ENCODE measurements at regions not wholly inside any gene's neighbourhood (a gene's known extent, or its start where the extent isn't known, plus 50 kb on each side); places are given as distances from the start of the nearest gene placed in this dataset.

DNA sequence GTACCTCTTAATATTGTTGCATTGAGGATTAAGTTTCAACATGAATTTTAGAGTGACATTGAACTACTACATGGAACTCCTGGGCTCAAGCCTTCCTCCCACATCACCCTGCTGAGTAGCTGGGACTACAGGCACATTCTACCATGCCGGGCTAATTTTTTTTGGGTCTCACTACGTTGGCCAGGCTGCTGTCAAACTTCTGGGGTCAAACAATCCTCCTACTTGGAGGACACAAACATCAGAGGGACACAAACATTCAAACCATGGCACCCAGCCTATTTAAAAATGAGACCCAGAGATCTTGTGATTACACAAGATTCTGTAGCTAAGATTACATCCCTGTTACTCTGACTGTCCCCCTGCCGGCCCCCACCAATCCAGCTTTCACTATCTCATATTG, 180.9 kb downstream of the KCNRG start:
- H3K4me1 ChIP-seq (ENCODE audit: control insufficient read depth in 2 of 2, insufficient read depth in 2 of 2, low read length in 1 of 2): no peaks in the 10 kb centered on the region
- H3K36me3 ChIP-seq (ENCODE audit: control insufficient read depth in 2 of 2, insufficient read depth in 2 of 2, low read length in 1 of 2): no peaks in the 10 kb centered on the region
- H3K9me3 ChIP-seq (ENCODE audit: control insufficient read depth in 2 of 2, insufficient read depth in 1 of 2, low read depth in 1 of 2, low read length in 1 of 2): no peaks in the 10 kb centered on the region
- no peak overlapping the region for H3K4me3 ChIP-seq (ENCODE audit: low read depth in 1 of 2, low read length in 2 of 2)
- WGBS, 2 donors: 79 to 80% methylated on average over 3 of the region's 3 CpGs
- H3K27ac ChIP-seq (ENCODE audit: low read depth in 2 of 2, low read length in 1 of 2): no peak overlapping the region
- H3K27me3 ChIP-seq (ENCODE audit: control insufficient read depth in 1 of 2, insufficient read depth in 2 of 2, low read length in 2 of 2): no peaks in the 10 kb centered on the region

DNA sequence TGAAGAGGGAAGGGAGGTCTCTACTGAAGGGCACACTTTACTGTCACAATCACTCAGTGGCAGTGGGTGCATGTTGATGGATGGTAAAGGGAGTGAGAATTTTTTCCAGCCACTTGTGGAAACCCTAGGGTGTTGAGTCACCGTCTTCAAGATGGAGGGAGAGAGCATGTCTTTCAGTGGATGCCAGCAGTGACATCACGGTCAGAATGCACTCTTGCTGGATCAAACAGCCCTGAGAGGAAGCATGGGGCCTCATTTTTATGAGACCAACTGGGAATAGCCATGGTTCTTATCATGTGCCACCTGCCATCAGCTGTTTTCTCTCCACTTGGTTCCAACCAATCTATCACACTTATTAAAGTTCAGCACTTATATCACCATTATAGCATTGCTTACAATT, 182.5 kb downstream of the KCNRG start:
- no peaks in the 10 kb centered on the region for H3K27me3 ChIP-seq (ENCODE audit: control insufficient read depth in 1 of 2, insufficient read depth in 2 of 2, low read length in 2 of 2)
- no peak overlapping the region for H3K4me3 ChIP-seq (ENCODE audit: low read depth in 1 of 2, low read length in 2 of 2)
- no peak overlapping the region for H3K27ac ChIP-seq (ENCODE audit: low read depth in 2 of 2, low read length in 1 of 2)
- no peaks in the 10 kb centered on the region for H3K9me3 ChIP-seq (ENCODE audit: control insufficient read depth in 2 of 2, insufficient read depth in 1 of 2, low read depth in 1 of 2, low read length in 1 of 2)
- H3K36me3 ChIP-seq (ENCODE audit: control insufficient read depth in 2 of 2, insufficient read depth in 2 of 2, low read length in 1 of 2): no peaks in the 10 kb centered on the region
- 84 to 91% methylated on average over 2 of the region's 2 CpGs for WGBS, 2 donors
- no peaks in the 10 kb centered on the region for H3K4me1 ChIP-seq (ENCODE audit: control insufficient read depth in 2 of 2, insufficient read depth in 2 of 2, low read length in 1 of 2)

DNA sequence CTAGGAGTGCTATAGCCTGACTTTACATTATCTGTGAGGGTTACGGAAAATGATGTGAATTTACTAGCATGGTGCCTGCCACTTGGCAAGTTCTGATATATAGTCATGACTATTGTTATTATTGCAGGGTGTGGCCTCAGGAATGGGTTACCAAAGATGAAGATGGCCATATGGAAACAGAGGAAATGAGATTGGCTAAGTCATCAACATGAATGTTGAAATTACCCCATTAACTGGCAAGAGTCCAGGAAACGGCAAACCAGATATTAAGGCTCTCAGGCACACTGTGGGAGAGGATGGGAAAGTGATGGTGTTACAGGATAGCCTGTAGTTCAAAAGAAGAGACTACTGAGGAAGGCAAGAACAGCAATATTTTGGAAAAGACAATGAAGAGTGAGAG, 183.3 kb downstream of the KCNRG start:
- WGBS, 2 donors: 59 to 63% methylated on average over 2 of the region's 2 CpGs
- Histone ChIP-seq H3K4me1 (ENCODE audit: control insufficient read depth in 2 of 2, insufficient read depth in 2 of 2, low read length in 1 of 2) (no peaks in the 10 kb centered on the region), H3K36me3 (ENCODE audit: control insufficient read depth in 2 of 2, insufficient read depth in 2 of 2, low read length in 1 of 2) (no peaks in the 10 kb centered on the region), H3K9me3 (ENCODE audit: control insufficient read depth in 2 of 2, insufficient read depth in 1 of 2, low read depth in 1 of 2, low read length in 1 of 2) (no peaks in the 10 kb centered on the region), H3K27me3 (ENCODE audit: control insufficient read depth in 1 of 2, insufficient read depth in 2 of 2, low read length in 2 of 2) (no peaks in the 10 kb centered on the region), H3K4me3 (ENCODE audit: low read depth in 1 of 2, low read length in 2 of 2) (no peak overlapping the region), H3K27ac (ENCODE audit: low read depth in 2 of 2, low read length in 1 of 2) (no peak overlapping the region)

DNA sequence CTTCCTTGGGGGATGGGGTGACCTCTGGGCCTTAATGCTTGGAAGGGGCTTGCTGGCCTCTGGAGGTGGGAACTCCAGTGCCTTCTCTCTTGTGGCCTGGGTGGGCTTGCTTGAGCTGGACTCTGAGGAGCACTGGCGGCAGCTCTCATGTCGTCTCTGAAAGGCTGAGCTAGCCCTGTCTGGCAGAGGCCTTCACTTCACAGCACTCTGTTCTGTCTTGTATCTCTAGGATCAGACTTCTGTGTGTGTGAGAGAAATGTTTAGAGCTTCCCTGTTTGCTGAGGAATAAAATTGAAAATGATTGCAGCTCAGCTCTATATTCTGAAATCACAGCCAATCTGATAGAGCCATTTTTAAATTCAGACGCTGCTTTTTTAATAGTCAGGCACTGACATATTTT, 185.3 kb downstream of the KCNRG start:
- no peaks in the 10 kb centered on the region for H3K27me3 ChIP-seq (ENCODE audit: control insufficient read depth in 1 of 2, insufficient read depth in 2 of 2, low read length in 2 of 2)

DNA sequence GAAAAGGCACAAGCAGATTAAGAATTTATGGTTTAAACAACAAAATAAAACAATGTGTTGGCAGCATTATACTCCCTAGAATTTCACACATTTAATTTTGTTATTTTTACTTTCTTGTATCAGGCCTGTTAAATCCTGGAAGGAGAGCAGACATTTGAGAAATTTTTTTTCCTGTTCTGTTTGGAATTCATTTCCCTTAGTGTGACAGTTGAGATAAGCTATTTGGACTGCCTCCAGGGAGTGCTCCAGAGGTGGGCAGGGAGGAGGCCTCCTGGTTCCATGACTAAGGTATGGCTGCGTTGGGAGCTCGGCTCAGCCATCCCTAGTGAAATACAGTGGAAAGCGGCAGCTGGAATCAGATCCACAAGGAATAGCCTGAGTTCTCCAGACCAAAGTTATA, 185.7 kb downstream of the KCNRG start:
- 87% methylated on average over 3 of the region's 3 CpGs for WGBS, 2 donors
- H3K4me1 ChIP-seq (ENCODE audit: control insufficient read depth in 2 of 2, insufficient read depth in 2 of 2, low read length in 1 of 2): no peaks in the 10 kb centered on the region

More for the DNA sequence above, 185.3 kb downstream of the KCNRG start:
- H3K36me3 ChIP-seq (ENCODE audit: control insufficient read depth in 2 of 2, insufficient read depth in 2 of 2, low read length in 1 of 2): no peaks in the 10 kb centered on the region
- H3K4me3 ChIP-seq (ENCODE audit: low read depth in 1 of 2, low read length in 2 of 2): no peak overlapping the region
- H3K4me1 ChIP-seq (ENCODE audit: control insufficient read depth in 2 of 2, insufficient read depth in 2 of 2, low read length in 1 of 2): no peaks in the 10 kb centered on the region
- 79% methylated on average over 3 of the region's 3 CpGs for WGBS, 2 donors
- H3K27ac ChIP-seq (ENCODE audit: low read depth in 2 of 2, low read length in 1 of 2): no peak overlapping the region
- no peaks in the 10 kb centered on the region for H3K9me3 ChIP-seq (ENCODE audit: control insufficient read depth in 2 of 2, insufficient read depth in 1 of 2, low read depth in 1 of 2, low read length in 1 of 2)

DNA sequence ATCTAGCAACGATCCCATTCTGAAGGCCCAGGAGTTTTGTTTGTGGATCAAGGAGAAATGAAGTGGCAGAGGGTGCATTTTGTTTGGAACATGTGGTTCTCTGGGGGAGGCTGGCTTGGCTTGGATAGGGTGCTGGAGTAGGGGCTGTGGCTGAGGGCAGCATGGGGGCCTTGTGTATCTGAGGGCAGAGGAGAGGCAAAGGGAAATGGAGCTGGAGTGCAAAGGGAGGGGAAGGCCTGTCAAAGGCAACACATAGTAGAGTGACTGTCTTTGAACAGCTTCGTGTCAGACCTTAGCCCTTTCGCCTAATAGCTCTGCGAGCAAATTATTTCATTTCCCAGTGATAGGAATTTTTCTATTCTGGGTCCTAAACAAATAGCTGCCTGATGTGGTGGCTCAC, 187.2 kb downstream of the KCNRG start:
- 88 to 89% methylated on average over 4 of the region's 4 CpGs for WGBS, 2 donors

More for the DNA sequence above, 185.7 kb downstream of the KCNRG start:
- H3K9me3 ChIP-seq (ENCODE audit: control insufficient read depth in 2 of 2, insufficient read depth in 1 of 2, low read depth in 1 of 2, low read length in 1 of 2): no peaks in the 10 kb centered on the region
- no peaks in the 10 kb centered on the region for H3K36me3 ChIP-seq (ENCODE audit: control insufficient read depth in 2 of 2, insufficient read depth in 2 of 2, low read length in 1 of 2)
- no peak overlapping the region for H3K27ac ChIP-seq (ENCODE audit: low read depth in 2 of 2, low read length in 1 of 2)
- no peak overlapping the region for H3K4me3 ChIP-seq (ENCODE audit: low read depth in 1 of 2, low read length in 2 of 2)
- H3K27me3 ChIP-seq (ENCODE audit: control insufficient read depth in 1 of 2, insufficient read depth in 2 of 2, low read length in 2 of 2): no peaks in the 10 kb centered on the region

DNA sequence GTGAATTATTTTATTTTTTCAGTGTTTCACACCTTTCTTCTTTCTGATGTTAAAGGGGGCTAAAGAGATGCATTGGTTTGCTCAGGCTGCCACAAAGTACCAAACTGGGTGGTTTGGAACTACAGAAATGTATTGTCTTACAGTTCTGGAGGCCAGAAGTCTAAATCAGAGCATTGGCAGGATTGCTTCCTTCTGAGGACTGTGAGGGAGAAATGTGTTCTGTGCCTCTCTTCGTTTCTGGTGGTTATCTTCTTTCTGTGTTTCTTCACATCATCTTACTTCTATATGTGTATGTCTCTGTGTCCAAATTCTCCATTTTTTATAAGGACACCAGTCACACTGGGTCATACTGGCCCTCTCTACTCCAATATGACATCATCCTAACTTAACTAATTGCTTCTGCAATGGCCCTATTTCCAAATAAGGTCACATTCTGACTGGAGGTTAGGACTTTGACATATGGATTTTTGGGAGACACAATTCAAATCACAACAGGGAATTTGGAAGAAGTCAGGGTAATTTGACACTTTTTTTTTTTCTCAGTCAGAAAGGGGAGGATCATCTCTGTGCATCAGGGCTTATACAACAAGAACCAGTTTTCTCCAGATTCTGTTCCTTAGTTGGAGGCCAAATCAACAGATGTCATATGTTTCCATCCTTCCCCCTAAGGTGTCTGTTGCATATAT, 188.2 kb downstream of the KCNRG start:
- no peaks in the 10 kb centered on the region for H3K9me3 ChIP-seq (ENCODE audit: control insufficient read depth in 2 of 2, insufficient read depth in 1 of 2, low read depth in 1 of 2, low read length in 1 of 2)
- WGBS, 2 donors: 68 to 80% methylated on average over 1 of the region's 1 CpG

More for the DNA sequence above, 187.2 kb downstream of the KCNRG start:
- H3K27me3 ChIP-seq (ENCODE audit: control insufficient read depth in 1 of 2, insufficient read depth in 2 of 2, low read length in 2 of 2): no peaks in the 10 kb centered on the region
- no peaks in the 10 kb centered on the region for H3K4me1 ChIP-seq (ENCODE audit: control insufficient read depth in 2 of 2, insufficient read depth in 2 of 2, low read length in 1 of 2)
- H3K27ac ChIP-seq (ENCODE audit: low read depth in 2 of 2, low read length in 1 of 2): no peak overlapping the region
- H3K9me3 ChIP-seq (ENCODE audit: control insufficient read depth in 2 of 2, insufficient read depth in 1 of 2, low read depth in 1 of 2, low read length in 1 of 2): no peaks in the 10 kb centered on the region
- no peaks in the 10 kb centered on the region for H3K36me3 ChIP-seq (ENCODE audit: control insufficient read depth in 2 of 2, insufficient read depth in 2 of 2, low read length in 1 of 2)
- H3K4me3 ChIP-seq (ENCODE audit: low read depth in 1 of 2, low read length in 2 of 2): no peak overlapping the region

DNA sequence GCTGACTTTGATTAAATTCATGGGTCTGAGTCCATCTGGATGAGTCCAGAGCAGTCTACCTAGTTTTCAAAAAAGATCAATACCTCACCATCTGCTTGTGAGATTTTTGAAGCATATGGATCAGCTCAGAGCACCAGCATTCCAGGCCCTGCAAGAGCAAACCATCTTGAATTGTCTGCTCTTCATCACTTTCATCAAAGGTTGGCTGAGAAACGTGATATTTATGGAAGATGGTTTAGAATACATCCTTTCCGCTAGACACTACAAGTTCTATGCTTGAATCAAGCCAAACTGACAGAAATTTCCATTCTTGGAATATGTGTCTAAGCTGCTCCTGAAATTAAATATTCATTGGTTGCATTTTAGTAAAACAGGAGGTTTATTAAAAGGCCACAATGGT, 190.3 kb downstream of the KCNRG start:
- no peaks in the 10 kb centered on the region for H3K36me3 ChIP-seq (ENCODE audit: control insufficient read depth in 2 of 2, insufficient read depth in 2 of 2, low read length in 1 of 2)
- no peaks in the 10 kb centered on the region for H3K9me3 ChIP-seq (ENCODE audit: control insufficient read depth in 2 of 2, insufficient read depth in 1 of 2, low read depth in 1 of 2, low read length in 1 of 2)
- no peaks in the 10 kb centered on the region for H3K27me3 ChIP-seq (ENCODE audit: control insufficient read depth in 1 of 2, insufficient read depth in 2 of 2, low read length in 2 of 2)
- H3K4me1 ChIP-seq (ENCODE audit: control insufficient read depth in 2 of 2, insufficient read depth in 2 of 2, low read length in 1 of 2): peaks cover 0 to 3% of the 10 kb centered on the region in 2 donors
- no peak overlapping the region for H3K4me3 ChIP-seq (ENCODE audit: low read depth in 1 of 2, low read length in 2 of 2)
- 87 to 90% methylated on average over 2 of the region's 2 CpGs for WGBS, 2 donors
- no peak overlapping the region for H3K27ac ChIP-seq (ENCODE audit: low read depth in 2 of 2, low read length in 1 of 2)

More for the DNA sequence above, 188.2 kb downstream of the KCNRG start:
- no peak overlapping the region for H3K27ac ChIP-seq (ENCODE audit: low read depth in 2 of 2, low read length in 1 of 2)
- H3K4me3 ChIP-seq (ENCODE audit: low read depth in 1 of 2, low read length in 2 of 2): no peak overlapping the region
- H3K36me3 ChIP-seq (ENCODE audit: control insufficient read depth in 2 of 2, insufficient read depth in 2 of 2, low read length in 1 of 2): no peaks in the 10 kb centered on the region
- H3K27me3 ChIP-seq (ENCODE audit: control insufficient read depth in 1 of 2, insufficient read depth in 2 of 2, low read length in 2 of 2): no peaks in the 10 kb centered on the region
- no peaks in the 10 kb centered on the region for H3K4me1 ChIP-seq (ENCODE audit: control insufficient read depth in 2 of 2, insufficient read depth in 2 of 2, low read length in 1 of 2)

DNA sequence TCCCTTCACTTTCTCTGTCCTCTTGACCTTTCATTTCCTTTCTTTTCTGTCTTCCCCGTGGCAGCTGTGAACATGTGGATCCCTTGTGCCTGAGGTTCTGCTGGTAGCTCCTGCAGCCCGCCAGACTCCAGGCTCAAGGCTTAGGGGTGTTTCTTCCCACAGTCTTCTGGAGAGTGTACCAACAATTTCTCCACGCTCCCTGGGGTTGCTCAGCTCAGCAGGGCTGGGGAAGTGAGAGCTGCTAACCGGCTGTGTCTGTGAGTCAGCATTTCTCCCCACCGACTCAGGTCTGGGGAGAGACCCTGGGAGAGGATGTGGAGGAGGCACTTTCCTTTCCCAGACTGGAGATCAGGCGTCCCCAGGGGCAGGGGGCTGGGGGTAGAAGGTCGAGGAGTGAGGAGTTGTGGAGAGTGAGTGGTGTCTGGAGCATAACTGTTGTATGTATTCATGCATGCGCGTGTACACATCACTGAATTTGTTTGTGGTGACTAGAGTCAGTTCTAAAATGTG, 193.6 kb downstream of the KCNRG start:
- Histone ChIP-seq H3K4me3 (ENCODE audit: low read depth in 1 of 2, low read length in 2 of 2) (no peak overlapping the region), H3K36me3 (ENCODE audit: control insufficient read depth in 2 of 2, insufficient read depth in 2 of 2, low read length in 1 of 2) (no peaks in the 10 kb centered on the region), H3K4me1 (ENCODE audit: control insufficient read depth in 2 of 2, insufficient read depth in 2 of 2, low read length in 1 of 2) (peaks cover 0 to 3% of the 10 kb centered on the region in 2 donors), H3K27me3 (ENCODE audit: control insufficient read depth in 1 of 2, insufficient read depth in 2 of 2, low read length in 2 of 2) (no peaks in the 10 kb centered on the region), H3K9me3 (ENCODE audit: control insufficient read depth in 2 of 2, insufficient read depth in 1 of 2, low read depth in 1 of 2, low read length in 1 of 2) (no peaks in the 10 kb centered on the region), H3K27ac (ENCODE audit: low read depth in 2 of 2, low read length in 1 of 2) (no peak overlapping the region)
- WGBS, 2 donors: 35 to 37% methylated on average over 9 of the region's 9 CpGs

DNA sequence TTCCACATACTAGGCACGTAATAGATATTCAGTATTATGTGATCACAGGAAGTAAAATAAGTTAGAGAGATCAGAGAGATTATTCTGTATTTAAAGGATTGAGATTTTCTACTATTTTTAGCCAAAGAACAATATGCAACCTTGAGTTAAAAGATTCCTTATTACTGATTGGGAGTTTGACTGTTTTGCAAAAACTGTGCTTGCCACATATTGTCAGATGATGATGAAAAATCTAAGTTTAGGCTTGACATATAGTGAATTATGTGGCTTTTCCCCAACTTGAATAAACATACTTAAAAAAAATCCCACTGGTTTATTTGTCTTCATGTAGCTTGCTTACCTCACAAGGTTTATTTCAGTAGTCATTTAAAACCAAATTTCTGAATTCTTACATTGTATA, 194.4 kb downstream of the KCNRG start:
- no peaks in the 10 kb centered on the region for H3K36me3 ChIP-seq (ENCODE audit: control insufficient read depth in 2 of 2, insufficient read depth in 2 of 2, low read length in 1 of 2)
- peaks cover 0 to 3% of the 10 kb centered on the region in 2 donors for H3K4me1 ChIP-seq (ENCODE audit: control insufficient read depth in 2 of 2, insufficient read depth in 2 of 2, low read length in 1 of 2)
- no peaks in the 10 kb centered on the region for H3K9me3 ChIP-seq (ENCODE audit: control insufficient read depth in 2 of 2, insufficient read depth in 1 of 2, low read depth in 1 of 2, low read length in 1 of 2)
- WGBS, 2 donors: 89 to 91% methylated on average over 1 of the region's 1 CpG
- no peaks in the 10 kb centered on the region for H3K27me3 ChIP-seq (ENCODE audit: control insufficient read depth in 1 of 2, insufficient read depth in 2 of 2, low read length in 2 of 2)
- no peak overlapping the region for H3K4me3 ChIP-seq (ENCODE audit: low read depth in 1 of 2, low read length in 2 of 2)
- no peak overlapping the region for H3K27ac ChIP-seq (ENCODE audit: low read depth in 2 of 2, low read length in 1 of 2)
